Ovary (tissue), 7 donors: ENCODE measurements at regions not wholly inside any gene's neighbourhood (a gene's known extent, or its start where the extent isn't known, plus 50 kb on each side); places are given as distances from the start of the nearest gene placed in this dataset.

ENCODE experiments used
- DNase-seq, 5 donors: peaks; one replicate each; pipeline ENCODE4 v3.0.0-alpha.2; 2019 to 2020
- H3K27ac ChIP-seq, 2 donors: fragments of 200-600 bp; one replicate each; pipeline versions ENCODE4 v1.5.1 to v1.8.0; 2019 to 2022
- H3K27me3 ChIP-seq: fragments of 200-600 bp; one replicate; pipeline ENCODE4 v1.8.0; 2022
- H3K36me3 ChIP-seq: fragments of 200-600 bp; sonication (generic); one replicate; pipeline ENCODE4 v1.5.1; 2019
- H3K4me1 ChIP-seq: one replicate; pipeline ENCODE4 v1.8.1; 2013; ENCODE audit warnings: mild to moderate bottlenecking, moderate library complexity; ENCODE audit not compliant: insufficient read depth
- H3K4me3 ChIP-seq: fragments of 200-600 bp; sonication (generic); one replicate; pipeline ENCODE4 v1.5.1; 2017
- H3K9me3 ChIP-seq, 2 donors: fragments of 200-600 bp in 1 of 2; sonication (generic) in 1 of 2; one replicate each; pipeline versions ENCODE4 v1.5.1 to v1.8.1; 2013 to 2019; ENCODE audit warnings: mild to moderate bottlenecking in 1 of 2, moderate library complexity in 1 of 2
- EP300 ChIP-seq: sonication (generic); formaldehyde crosslinking; IDR thresholded peaks from one replicate; pipeline ENCODE4 v1.6.1; 2017; ENCODE audit warnings: antibody characterized with exemption
- POLR2A ChIP-seq: fragments of 450-650 bp; IDR thresholded peaks from one replicate; pipeline ENCODE4 v1.6.1; 2017; ENCODE audit warnings: antibody characterized with exemption, mild to moderate bottlenecking, moderate library complexity
- WGBS, 3 donors: extraction: QIAGEN DNeasy Blood & Tissue Kit in 1 of 3; methylation state at CpG; one replicate each; pipeline versions ENCODE4 v1.1.5 to v1.1.7; 2013 to 2017; 5-methylcytosine and 5-hydroxymethylcytosine counted together
- intact Hi-C, 4 donors: fragments of 100-400 bp; cut with DNase I; formaldehyde crosslinking; loops; one replicate each; pipeline versions ENCODE4 v1.11.0 to v1.15.1; 2022 to 2023
- TF ChIP-seq, protein P1 (sequence below), 3 donors: fragments of 450-650 bp in 2 of 3; fragments of 200-600 bp in 1 of 3; IDR thresholded peaks; one replicate each; pipeline versions ENCODE4 v1.5.1 to v1.8.0; 2016 to 2022; ENCODE audit warnings: antibody characterized with exemption in 3 of 3, mild to moderate bottlenecking in 1 of 3
- donor health status: DM: no; HTN: no; CAD: no; lungs with moderate emphysema.
- donor health status: DM: no; HTN: no; CAD: no.
- donor health status: Bipolar disorder and iron deficiency.
- donor health status: DM: no; HTN: no; CAD: no.
- donor health status: DM: yes; HTN: yes; CAD: no.

GRCh38 chr5:88656221-88656950 is 226.6 kb downstream of the MEF2C start:
- TF ChIP-seq EP300 (no peak), POLR2A (no peak)
- TF ChIP-seq, protein P1, sequence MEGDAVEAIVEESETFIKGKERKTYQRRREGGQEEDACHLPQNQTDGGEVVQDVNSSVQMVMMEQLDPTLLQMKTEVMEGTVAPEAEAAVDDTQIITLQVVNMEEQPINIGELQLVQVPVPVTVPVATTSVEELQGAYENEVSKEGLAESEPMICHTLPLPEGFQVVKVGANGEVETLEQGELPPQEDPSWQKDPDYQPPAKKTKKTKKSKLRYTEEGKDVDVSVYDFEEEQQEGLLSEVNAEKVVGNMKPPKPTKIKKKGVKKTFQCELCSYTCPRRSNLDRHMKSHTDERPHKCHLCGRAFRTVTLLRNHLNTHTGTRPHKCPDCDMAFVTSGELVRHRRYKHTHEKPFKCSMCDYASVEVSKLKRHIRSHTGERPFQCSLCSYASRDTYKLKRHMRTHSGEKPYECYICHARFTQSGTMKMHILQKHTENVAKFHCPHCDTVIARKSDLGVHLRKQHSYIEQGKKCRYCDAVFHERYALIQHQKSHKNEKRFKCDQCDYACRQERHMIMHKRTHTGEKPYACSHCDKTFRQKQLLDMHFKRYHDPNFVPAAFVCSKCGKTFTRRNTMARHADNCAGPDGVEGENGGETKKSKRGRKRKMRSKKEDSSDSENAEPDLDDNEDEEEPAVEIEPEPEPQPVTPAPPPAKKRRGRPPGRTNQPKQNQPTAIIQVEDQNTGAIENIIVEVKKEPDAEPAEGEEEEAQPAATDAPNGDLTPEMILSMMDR (IDR thresholded peaks at IDR 0.05) = no peak
- H3K9me3 ChIP-seq = no peaks in the 10 kb centered on the region
- H3K4me3 ChIP-seq = no peak overlapping the region
- 60 to 73% (median 70%) methylated on average over 5 of the region's 5 CpGs for WGBS, 3 donors
- intact Hi-C loops = no loop called here
- no peak for DNase-seq
- no peaks in the 10 kb centered on the region for H3K27me3 ChIP-seq
- H3K36me3 ChIP-seq = no peaks in the 10 kb centered on the region
- H3K27ac ChIP-seq = no peak overlapping the region
- no peaks in the 10 kb centered on the region for H3K4me1 ChIP-seq

DNA sequence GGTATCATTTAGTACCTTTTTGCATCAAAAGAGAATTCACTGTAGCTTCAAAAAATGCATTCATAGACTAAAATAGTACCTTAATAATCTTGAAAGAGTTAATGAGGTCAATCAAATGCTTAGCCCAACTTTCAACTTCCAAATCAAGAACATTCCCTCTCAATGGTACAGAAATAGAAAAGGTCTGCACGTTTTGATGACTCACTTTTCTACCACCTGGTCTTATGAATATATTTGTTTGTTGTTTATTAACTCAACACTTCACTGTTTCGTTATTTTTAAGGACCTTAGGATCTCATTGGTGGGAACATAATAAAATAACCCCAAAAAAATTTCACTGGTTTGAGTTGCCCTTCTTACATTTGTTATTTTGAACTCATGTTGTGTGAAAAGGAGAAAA is 229.5 kb downstream of the MEF2C start:
- Histone ChIP-seq H3K9me3 (no peaks in the 10 kb centered on the region), H3K27ac (no peak overlapping the region), H3K4me3 (no peak overlapping the region), H3K27me3 (no peaks in the 10 kb centered on the region), H3K36me3 (no peaks in the 10 kb centered on the region), H3K4me1 (no peaks in the 10 kb centered on the region)
- 30 to 49% (median 41%) methylated on average over 2 of the region's 2 CpGs for WGBS, 3 donors
- TF ChIP-seq POLR2A (no peak), EP300 (no peak)
- TF ChIP-seq, protein P1 (IDR thresholded peaks at IDR 0.05) = no peak
- DNase-seq = no peak
- intact Hi-C loops = no loop called here

DNA sequence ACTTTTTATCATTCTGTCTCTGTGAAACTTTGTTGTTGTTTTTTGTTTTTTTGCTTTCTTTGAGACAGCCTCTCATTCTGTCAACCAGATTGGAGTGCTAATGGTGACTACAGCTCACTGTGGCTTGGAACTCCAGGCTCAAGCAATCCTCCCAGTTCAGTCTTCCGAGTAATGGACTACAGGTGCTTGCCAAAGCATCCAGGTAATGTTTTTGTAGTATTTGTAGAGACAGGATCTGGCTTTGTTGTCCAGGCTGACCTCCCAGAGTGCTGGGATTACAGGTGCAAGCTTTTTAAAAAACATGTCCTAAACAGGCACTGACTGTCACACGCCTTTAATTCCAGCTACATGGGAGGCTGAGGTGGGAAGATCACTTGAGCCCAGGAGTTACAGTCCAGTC is 235.1 kb downstream of the MEF2C start:
- WGBS, 3 donors = 78 to 86% (median 80%) methylated on average over 2 of the region's 2 CpGs

DNA sequence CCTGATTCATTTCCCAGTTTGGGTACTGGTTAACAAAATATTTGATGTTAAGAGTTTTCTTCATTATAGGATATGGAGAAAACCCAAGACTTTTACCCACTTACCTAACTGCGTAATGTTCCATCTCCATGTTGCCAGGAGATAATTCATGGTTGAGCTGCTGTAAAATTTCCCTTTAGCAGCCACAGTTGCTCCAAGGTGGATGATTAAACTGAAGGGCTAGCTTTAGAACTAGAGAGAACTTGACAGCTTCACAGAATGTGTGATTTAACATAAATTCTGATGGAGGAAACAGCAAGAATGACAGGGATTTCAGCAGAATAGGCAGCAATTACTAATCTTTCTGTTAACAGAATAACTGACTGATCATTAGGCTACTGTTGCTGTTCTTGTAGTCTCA is 236.1 kb downstream of the MEF2C start:
- Histone ChIP-seq H3K4me1 (no peaks in the 10 kb centered on the region), H3K4me3 (no peak overlapping the region), H3K9me3 (no peaks in the 10 kb centered on the region), H3K27ac (no peak overlapping the region), H3K27me3 (no peaks in the 10 kb centered on the region), H3K36me3 (no peaks in the 10 kb centered on the region)
- 47 to 88% (median 88%) methylated on average over 1 of the region's 1 CpG for WGBS, 3 donors
- intact Hi-C loops = no loop called here
- TF ChIP-seq, protein P1 (IDR thresholded peaks at IDR 0.05) = no peak
- TF ChIP-seq EP300 = no peak
- TF ChIP-seq POLR2A = no peak
- DNase-seq = no peak

More for the DNA sequence above, 235.1 kb downstream of the MEF2C start:
- H3K9me3 ChIP-seq = no peaks in the 10 kb centered on the region
- DNase-seq = no peak
- H3K27me3 ChIP-seq = no peaks in the 10 kb centered on the region
- intact Hi-C loops = no loop called here
- H3K27ac ChIP-seq = no peak overlapping the region
- H3K4me3 ChIP-seq = no peak overlapping the region
- TF ChIP-seq POLR2A (no peak), EP300 (no peak)
- TF ChIP-seq, protein P1 (IDR thresholded peaks at IDR 0.05) = no peak
- no peaks in the 10 kb centered on the region for H3K4me1 ChIP-seq
- H3K36me3 ChIP-seq = no peaks in the 10 kb centered on the region
